WTC11 (cell line): ENCODE measurements at regions not wholly inside any gene's neighbourhood (a gene's known extent, or its start where the extent isn't known, plus 50 kb on each side); places are given as distances from the start of the nearest gene placed in this dataset.

Source experiments
- ATAC-seq: fragments of 200-7000 bp; cut with Tn5 transposase; 2 replicates; pipeline ENCODE4 v1.10.0; 2021; ENCODE audit warnings: mild to moderate bottlenecking, moderate library complexity
- CTCF ChIA-PET: fragments of 300-600 bp; sonication (Branson Sonifier 250); formaldehyde crosslinking; loops from one replicate; lab custom pipeline; 2021; ENCODE audit warnings: antibody characterized with exemption; lab: Charles Lee
- POLR2A ChIA-PET: fragments of 350-600 bp; sonication (Branson Sonifier 250); formaldehyde crosslinking; loops from one replicate; lab custom pipeline; 2021; ENCODE audit warnings: antibody characterized with exemption; lab: Charles Lee
- DNase-seq: peaks from one replicate; pipeline ENCODE4 v3.0.0; 2021; ENCODE audit warnings: low spot score
- H3K27ac Mint-ChIP-seq: 2 replicates; pipeline ENCODE4 v1.8.0; 2021; ENCODE audit warnings: mixed read lengths
- H3K27me3 Mint-ChIP-seq: 2 replicates; pipeline ENCODE4 v1.8.0; 2021; ENCODE audit warnings: low read depth, mild to moderate bottlenecking, moderate library complexity, mixed read lengths
- H3K36me3 Mint-ChIP-seq: 2 replicates; pipeline ENCODE4 v1.8.0; 2021; ENCODE audit warnings: mixed read lengths
- H3K4me1 Mint-ChIP-seq: 2 replicates; pipeline ENCODE4 v1.8.0; 2022; ENCODE audit warnings: mixed read lengths
- H3K4me3 Mint-ChIP-seq: 2 replicates; pipeline ENCODE4 v1.8.0; 2021; ENCODE audit warnings: mild to moderate bottlenecking, moderate library complexity, mixed read lengths
- H3K9me3 Mint-ChIP-seq: 2 replicates; pipeline ENCODE4 v1.8.0; 2021; ENCODE audit warnings: mixed read lengths
- ATF1 ChIP-seq: sonication (generic); formaldehyde crosslinking; IDR thresholded peaks from 2 replicates; pipeline ENCODE4 v1.8.1; 2023; ENCODE audit warnings: mild to moderate bottlenecking, moderate library complexity, missing genetic modification reagents
- ATF6 ChIP-seq: sonication (generic); formaldehyde crosslinking; IDR thresholded peaks from 2 replicates; pipeline ENCODE4 v1.8.1; 2023; ENCODE audit warnings: mild to moderate bottlenecking, missing genetic modification reagents
- ESRRA ChIP-seq: sonication (generic); formaldehyde crosslinking; IDR thresholded peaks from 2 replicates; pipeline ENCODE4 v1.8.1; 2022; ENCODE audit warnings: mild to moderate bottlenecking, missing genetic modification reagents, borderline replicate concordance
- GRHL2 ChIP-seq: fragments of 250-450 bp; sonication (Bioruptor Pico); IDR thresholded peaks from 2 replicates; pipeline ENCODE4 v1.8.0; 2022; ENCODE audit warnings: mild to moderate bottlenecking, moderate library complexity; ENCODE audit not compliant: insufficient replicate concordance, severe bottlenecking
- KAT7 ChIP-seq: sonication (generic); formaldehyde crosslinking; IDR thresholded peaks from 2 replicates; pipeline ENCODE4 v1.8.1; 2023; ENCODE audit warnings: missing genetic modification reagents, mild to moderate bottlenecking, borderline replicate concordance
- NFATC4 ChIP-seq: fragments of 250-450 bp; sonication (Bioruptor Pico); IDR thresholded peaks from 2 replicates; pipeline ENCODE4 v1.9.0; 2021; ENCODE audit warnings: mild to moderate bottlenecking
- OVOL2 ChIP-seq: fragments of 250-450 bp; sonication (Bioruptor Pico); IDR thresholded peaks from 2 replicates; pipeline ENCODE4 v1.9.0; 2021; ENCODE audit warnings: mild to moderate bottlenecking, borderline replicate concordance
- PREB ChIP-seq: sonication (generic); formaldehyde crosslinking; IDR thresholded peaks from 2 replicates; pipeline ENCODE4 v1.8.1; 2022; ENCODE audit warnings: mild to moderate bottlenecking, missing genetic modification reagents, moderate library complexity, borderline replicate concordance
- TCF7 ChIP-seq: sonication (generic); formaldehyde crosslinking; IDR thresholded peaks from 2 replicates; pipeline ENCODE4 v1.8.0; 2022; ENCODE audit warnings: mild to moderate bottlenecking, low read depth, missing genetic modification reagents, moderate library complexity
- TEAD1 ChIP-seq: sonication (generic); formaldehyde crosslinking; IDR thresholded peaks from 2 replicates; pipeline ENCODE4 v1.8.0; 2022; ENCODE audit warnings: mild to moderate bottlenecking, missing genetic modification reagents
- ZBTB21 ChIP-seq: sonication (generic); formaldehyde crosslinking; IDR thresholded peaks from 2 replicates; pipeline ENCODE4 v1.8.1; 2023; ENCODE audit warnings: mild to moderate bottlenecking, missing genetic modification reagents, borderline replicate concordance
- ZNF232 ChIP-seq: sonication (generic); formaldehyde crosslinking; IDR thresholded peaks from 2 replicates; pipeline ENCODE4 v1.8.0; 2022; ENCODE audit warnings: mild to moderate bottlenecking, missing genetic modification reagents
- ZNF317 ChIP-seq: sonication (generic); formaldehyde crosslinking; IDR thresholded peaks from 2 replicates; pipeline ENCODE4 v1.8.1; 2023; ENCODE audit warnings: low read depth, mild to moderate bottlenecking, moderate library complexity, missing genetic modification reagents, borderline replicate concordance
- TF ChIP-seq, protein P1 (sequence below): sonication (generic); formaldehyde crosslinking; IDR thresholded peaks from 2 replicates; pipeline ENCODE4 v1.8.0; 2023; ENCODE audit warnings: mild to moderate bottlenecking, missing genetic modification reagents
- TF ChIP-seq, protein P2 (sequence below): sonication (generic); formaldehyde crosslinking; IDR thresholded peaks from 2 replicates; pipeline ENCODE4 v1.8.1; 2022; ENCODE audit warnings: mild to moderate bottlenecking, moderate library complexity, missing genetic modification reagents
- TF ChIP-seq, protein P3 (sequence below): fragments of 250-450 bp; sonication (Bioruptor Pico); IDR thresholded peaks from 2 replicates; pipeline ENCODE4 v1.8.0; 2021; ENCODE audit warnings: mild to moderate bottlenecking
- TF ChIP-seq, protein P4 (sequence below): fragments of 250-450 bp; sonication (Bioruptor Pico); IDR thresholded peaks from 2 replicates; pipeline ENCODE4 v1.9.0; 2021; ENCODE audit warnings: mild to moderate bottlenecking
- TF ChIP-seq, protein P5 (sequence below): sonication (generic); formaldehyde crosslinking; IDR thresholded peaks from 2 replicates; pipeline ENCODE4 v1.8.1; 2023; ENCODE audit warnings: mild to moderate bottlenecking, missing genetic modification reagents, moderate library complexity
- TF ChIP-seq, protein P6 (sequence below): sonication (generic); formaldehyde crosslinking; IDR thresholded peaks from 2 replicates; pipeline ENCODE4 v1.8.0; 2023; ENCODE audit warnings: missing genetic modification reagents
- TF ChIP-seq, protein P7 (sequence below): sonication (generic); formaldehyde crosslinking; IDR thresholded peaks from 2 replicates; pipeline ENCODE4 v1.8.1; 2023; ENCODE audit warnings: mild to moderate bottlenecking, missing genetic modification reagents

GRCh38 chr16:85531516-85531915 is 81.6 kb upstream of the GSE1 start:
- Mint-ChIP-seq H3K4me1 (peaks cover 23% of the 10 kb centered on the region), H3K27me3 (no peaks in the 10 kb centered on the region), H3K4me3 (no peak overlapping the region), H3K36me3 (no peaks in the 10 kb centered on the region)
- ChIA-PET POLR2A (no interaction called here), CTCF (interaction anchor here (0.7 to 4.6 kb wide), 5 partner anchors 22 to 110 kb away, joined by 3 to 27 read pairs (median 4); no protein-coding TSS in a partner anchor)
- DNase-seq = no peak
- no peak for TF ChIP-seq KAT7 (CRISPR knock-in tag)
- TF ChIP-seq ZNF232 (CRISPR knock-in tag) = no peak
- TF ChIP-seq PREB (CRISPR knock-in tag) = no peak
- no peak for TF ChIP-seq GRHL2 (CRISPR knock-in tag)
- no peak for TF ChIP-seq TEAD1 (CRISPR knock-in tag)
- TF ChIP-seq, all 79 proteins: peak for 0
- H3K27ac Mint-ChIP-seq = no peak overlapping the region
- H3K9me3 Mint-ChIP-seq = no peaks in the 10 kb centered on the region
- no peak for ATAC-seq

DNA sequence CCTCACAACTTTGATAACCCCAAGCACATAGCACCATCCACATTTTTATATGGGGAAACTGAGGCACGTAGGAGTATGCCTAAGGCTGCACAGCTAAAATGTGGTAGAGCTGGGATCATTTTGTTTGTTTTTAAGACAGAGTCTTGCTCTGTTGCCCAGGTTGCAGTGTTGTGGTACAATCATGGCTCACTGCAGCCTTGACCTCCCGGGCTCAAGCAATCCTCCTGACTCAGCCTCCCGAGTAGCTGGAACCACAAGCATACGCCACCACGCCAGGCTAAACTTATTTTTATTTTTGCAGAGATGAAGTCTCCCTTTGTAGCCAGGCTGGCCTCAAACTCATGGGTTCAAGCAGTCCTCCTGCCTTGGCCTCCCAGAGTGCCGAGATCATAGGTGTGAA is 81.0 kb upstream of the GSE1 start:
- H3K27me3 Mint-ChIP-seq = no peaks in the 10 kb centered on the region

More for the DNA sequence above, 81.0 kb upstream of the GSE1 start:
- no peaks in the 10 kb centered on the region for H3K36me3 Mint-ChIP-seq
- H3K4me1 Mint-ChIP-seq = peaks cover 24% of the 10 kb centered on the region
- no peak overlapping the region for H3K4me3 Mint-ChIP-seq
- ATAC-seq = no peak
- TF ChIP-seq, protein P1, sequence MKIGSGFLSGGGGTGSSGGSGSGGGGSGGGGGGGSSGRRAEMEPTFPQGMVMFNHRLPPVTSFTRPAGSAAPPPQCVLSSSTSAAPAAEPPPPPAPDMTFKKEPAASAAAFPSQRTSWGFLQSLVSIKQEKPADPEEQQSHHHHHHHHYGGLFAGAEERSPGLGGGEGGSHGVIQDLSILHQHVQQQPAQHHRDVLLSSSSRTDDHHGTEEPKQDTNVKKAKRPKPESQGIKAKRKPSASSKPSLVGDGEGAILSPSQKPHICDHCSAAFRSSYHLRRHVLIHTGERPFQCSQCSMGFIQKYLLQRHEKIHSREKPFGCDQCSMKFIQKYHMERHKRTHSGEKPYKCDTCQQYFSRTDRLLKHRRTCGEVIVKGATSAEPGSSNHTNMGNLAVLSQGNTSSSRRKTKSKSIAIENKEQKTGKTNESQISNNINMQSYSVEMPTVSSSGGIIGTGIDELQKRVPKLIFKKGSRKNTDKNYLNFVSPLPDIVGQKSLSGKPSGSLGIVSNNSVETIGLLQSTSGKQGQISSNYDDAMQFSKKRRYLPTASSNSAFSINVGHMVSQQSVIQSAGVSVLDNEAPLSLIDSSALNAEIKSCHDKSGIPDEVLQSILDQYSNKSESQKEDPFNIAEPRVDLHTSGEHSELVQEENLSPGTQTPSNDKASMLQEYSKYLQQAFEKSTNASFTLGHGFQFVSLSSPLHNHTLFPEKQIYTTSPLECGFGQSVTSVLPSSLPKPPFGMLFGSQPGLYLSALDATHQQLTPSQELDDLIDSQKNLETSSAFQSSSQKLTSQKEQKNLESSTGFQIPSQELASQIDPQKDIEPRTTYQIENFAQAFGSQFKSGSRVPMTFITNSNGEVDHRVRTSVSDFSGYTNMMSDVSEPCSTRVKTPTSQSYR (CRISPR knock-in tag) = no peak
- no peak for TF ChIP-seq ATF1
- TF ChIP-seq, protein P2, sequence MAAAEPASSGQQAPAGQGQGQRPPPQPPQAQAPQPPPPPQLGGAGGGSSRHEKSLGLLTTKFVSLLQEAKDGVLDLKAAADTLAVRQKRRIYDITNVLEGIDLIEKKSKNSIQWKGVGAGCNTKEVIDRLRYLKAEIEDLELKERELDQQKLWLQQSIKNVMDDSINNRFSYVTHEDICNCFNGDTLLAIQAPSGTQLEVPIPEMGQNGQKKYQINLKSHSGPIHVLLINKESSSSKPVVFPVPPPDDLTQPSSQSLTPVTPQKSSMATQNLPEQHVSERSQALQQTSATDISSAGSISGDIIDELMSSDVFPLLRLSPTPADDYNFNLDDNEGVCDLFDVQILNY (CRISPR knock-in tag) = no peak
- no peak for TF ChIP-seq ESRRA (CRISPR knock-in tag)
- no peak for TF ChIP-seq ZBTB21 (CRISPR knock-in tag)
- TF ChIP-seq, protein P3, sequence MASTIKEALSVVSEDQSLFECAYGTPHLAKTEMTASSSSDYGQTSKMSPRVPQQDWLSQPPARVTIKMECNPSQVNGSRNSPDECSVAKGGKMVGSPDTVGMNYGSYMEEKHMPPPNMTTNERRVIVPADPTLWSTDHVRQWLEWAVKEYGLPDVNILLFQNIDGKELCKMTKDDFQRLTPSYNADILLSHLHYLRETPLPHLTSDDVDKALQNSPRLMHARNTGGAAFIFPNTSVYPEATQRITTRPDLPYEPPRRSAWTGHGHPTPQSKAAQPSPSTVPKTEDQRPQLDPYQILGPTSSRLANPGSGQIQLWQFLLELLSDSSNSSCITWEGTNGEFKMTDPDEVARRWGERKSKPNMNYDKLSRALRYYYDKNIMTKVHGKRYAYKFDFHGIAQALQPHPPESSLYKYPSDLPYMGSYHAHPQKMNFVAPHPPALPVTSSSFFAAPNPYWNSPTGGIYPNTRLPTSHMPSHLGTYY (CRISPR knock-in tag) = no peak
- TF ChIP-seq PREB (CRISPR knock-in tag) = no peak
- TF ChIP-seq, protein P4, sequence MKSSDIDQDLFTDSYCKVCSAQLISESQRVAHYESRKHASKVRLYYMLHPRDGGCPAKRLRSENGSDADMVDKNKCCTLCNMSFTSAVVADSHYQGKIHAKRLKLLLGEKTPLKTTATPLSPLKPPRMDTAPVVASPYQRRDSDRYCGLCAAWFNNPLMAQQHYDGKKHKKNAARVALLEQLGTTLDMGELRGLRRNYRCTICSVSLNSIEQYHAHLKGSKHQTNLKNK (CRISPR knock-in tag) = no peak
- TF ChIP-seq ZNF317 (CRISPR knock-in tag) = no peak
- TF ChIP-seq TCF7 = no peak
- TF ChIP-seq, protein P5, sequence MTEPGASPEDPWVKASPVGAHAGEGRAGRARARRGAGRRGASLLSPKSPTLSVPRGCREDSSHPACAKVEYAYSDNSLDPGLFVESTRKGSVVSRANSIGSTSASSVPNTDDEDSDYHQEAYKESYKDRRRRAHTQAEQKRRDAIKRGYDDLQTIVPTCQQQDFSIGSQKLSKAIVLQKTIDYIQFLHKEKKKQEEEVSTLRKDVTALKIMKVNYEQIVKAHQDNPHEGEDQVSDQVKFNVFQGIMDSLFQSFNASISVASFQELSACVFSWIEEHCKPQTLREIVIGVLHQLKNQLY (CRISPR knock-in tag) = no peak
- TF ChIP-seq NFATC4 (CRISPR knock-in tag) = no peak
- TF ChIP-seq, protein P6, sequence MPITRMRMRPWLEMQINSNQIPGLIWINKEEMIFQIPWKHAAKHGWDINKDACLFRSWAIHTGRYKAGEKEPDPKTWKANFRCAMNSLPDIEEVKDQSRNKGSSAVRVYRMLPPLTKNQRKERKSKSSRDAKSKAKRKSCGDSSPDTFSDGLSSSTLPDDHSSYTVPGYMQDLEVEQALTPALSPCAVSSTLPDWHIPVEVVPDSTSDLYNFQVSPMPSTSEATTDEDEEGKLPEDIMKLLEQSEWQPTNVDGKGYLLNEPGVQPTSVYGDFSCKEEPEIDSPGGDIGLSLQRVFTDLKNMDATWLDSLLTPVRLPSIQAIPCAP = no peak
- no peak for TF ChIP-seq OVOL2
- no peak for TF ChIP-seq ATF6 (CRISPR knock-in tag)
- TF ChIP-seq, protein P7, sequence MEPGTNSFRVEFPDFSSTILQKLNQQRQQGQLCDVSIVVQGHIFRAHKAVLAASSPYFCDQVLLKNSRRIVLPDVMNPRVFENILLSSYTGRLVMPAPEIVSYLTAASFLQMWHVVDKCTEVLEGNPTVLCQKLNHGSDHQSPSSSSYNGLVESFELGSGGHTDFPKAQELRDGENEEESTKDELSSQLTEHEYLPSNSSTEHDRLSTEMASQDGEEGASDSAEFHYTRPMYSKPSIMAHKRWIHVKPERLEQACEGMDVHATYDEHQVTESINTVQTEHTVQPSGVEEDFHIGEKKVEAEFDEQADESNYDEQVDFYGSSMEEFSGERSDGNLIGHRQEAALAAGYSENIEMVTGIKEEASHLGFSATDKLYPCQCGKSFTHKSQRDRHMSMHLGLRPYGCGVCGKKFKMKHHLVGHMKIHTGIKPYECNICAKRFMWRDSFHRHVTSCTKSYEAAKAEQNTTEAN = no peak
- CTCF ChIA-PET = interaction anchor here (4.6 kb wide), 1 partner anchor 41 kb away, joined by 27 read pairs; no protein-coding TSS in a partner anchor
- H3K9me3 Mint-ChIP-seq = no peaks in the 10 kb centered on the region
- no peak for DNase-seq
- POLR2A ChIA-PET = no interaction called here
- H3K27ac Mint-ChIP-seq = no peak overlapping the region
